Neural cell (in vitro differentiated cells): ENCODE measurements at regions not wholly inside any gene's neighbourhood (a gene's known extent, or its start where the extent isn't known, plus 50 kb on each side); places are given as distances from the start of the nearest gene placed in this dataset.

ENCODE experiments used
- H2AFZ ChIP-seq: fragments of 200-600, 300-800 bp; sonication (generic), shearing (Covaris generic); 2 replicates; pipeline ENCODE4 v1.6.0; 2014; ENCODE audit warnings: low read depth, mild to moderate bottlenecking, antibody characterized with exemption, low read length, moderate library complexity
- H3F3A ChIP-seq: fragments of 200-600 bp; shearing (Covaris generic); 2 replicates; pipeline ENCODE4 v1.6.1; 2016; ENCODE audit warnings: mild to moderate bottlenecking, moderate library complexity, mixed read lengths, antibody characterized with exemption, low read length; ENCODE audit not compliant: insufficient read depth, poor library complexity, severe bottlenecking
- H3K27ac ChIP-seq: fragments of 200-600, 300-800 bp; sonication (generic), shearing (Covaris generic); 2 replicates; pipeline ENCODE4 v1.5.1; 2014; ENCODE audit warnings: mild to moderate bottlenecking, low read length, moderate library complexity
- H3K27me3 ChIP-seq: fragments of 300-800, 200-600 bp; sonication (generic), shearing (Covaris generic); 2 replicates; pipeline ENCODE4 v1.6.0; 2014; ENCODE audit warnings: mild to moderate bottlenecking, low read depth, low read length, moderate library complexity; ENCODE audit not compliant: insufficient read depth
- H3K36me3 ChIP-seq: fragments of 300-800, 200-600 bp; sonication (generic), shearing (Covaris generic); 2 replicates; pipeline ENCODE4 v1.5.1; 2014; ENCODE audit warnings: mild to moderate bottlenecking, antibody characterized with exemption, low read length, moderate library complexity; ENCODE audit not compliant: insufficient read depth
- H3K4me2 ChIP-seq: fragments of 300-800, 200-600 bp; sonication (generic), shearing (Covaris generic); 2 replicates; pipeline ENCODE4 v1.6.0; 2014; ENCODE audit warnings: mild to moderate bottlenecking, low read length
- H3K4me3 ChIP-seq: fragments of 300-800, 200-600 bp; sonication (generic), shearing (Covaris generic); 2 replicates; pipeline ENCODE4 v1.5.1; 2014; ENCODE audit warnings: mild to moderate bottlenecking, low read length, moderate library complexity
- H3K79me2 ChIP-seq: fragments of 200-600 bp; shearing (Covaris generic); replicated peaks from 2 replicates; pipeline ENCODE4 v1.6.0; 2014; ENCODE audit warnings: mild to moderate bottlenecking, low read length, moderate library complexity; ENCODE audit not compliant: insufficient read depth
- H3K9ac ChIP-seq: fragments of 300-800, 200-600 bp; sonication (generic), shearing (Covaris generic); 2 replicates; pipeline ENCODE4 v1.6.1; 2016; ENCODE audit warnings: mild to moderate bottlenecking, low read length, mixed read lengths
- H3K9me2 ChIP-seq: fragments of 200-600 bp; shearing (Covaris generic); 2 replicates; pipeline ENCODE4 v1.6.1; 2016; ENCODE audit warnings: mild to moderate bottlenecking, low read length, mixed read lengths; ENCODE audit not compliant: insufficient read depth
- H3K9me3 ChIP-seq: fragments of 200-600, 300-800 bp; sonication (generic), shearing (Covaris generic); 2 replicates; pipeline ENCODE4 v1.6.1; 2016; ENCODE audit warnings: mild to moderate bottlenecking, mixed run types, low read length, moderate library complexity, mixed read lengths
- H4K20me1 ChIP-seq: fragments of 200-600 bp; shearing (Covaris generic); 2 replicates; pipeline ENCODE4 v1.6.1; 2016; ENCODE audit warnings: mild to moderate bottlenecking, mixed run types; ENCODE audit not compliant: insufficient read depth
- EP300 ChIP-seq: fragments of 450-650 bp; conservative IDR thresholded peaks from 2 replicates; pipeline ENCODE4 v1.6.1; 2014; ENCODE audit warnings: antibody characterized with exemption, mild to moderate bottlenecking, moderate library complexity; ENCODE audit not compliant: poor library complexity, severe bottlenecking
- EZH2 ChIP-seq: fragments of 200-600, 300-800 bp; shearing (Covaris generic), sonication (generic); IDR thresholded peaks from 2 replicates; pipeline ENCODE4 v1.6.1; 2014; ENCODE audit warnings: antibody characterized with exemption, low read length, borderline replicate concordance, mild to moderate bottlenecking; ENCODE audit not compliant: insufficient read depth, poor library complexity, severe bottlenecking
- MXI1 ChIP-seq: fragments of 450-650 bp; conservative IDR thresholded peaks from 2 replicates; pipeline ENCODE4 v1.6.1; 2014; ENCODE audit warnings: antibody characterized with exemption, mild to moderate bottlenecking; ENCODE audit not compliant: poor library complexity, severe bottlenecking
- POLR2AphosphoS5 ChIP-seq: IDR thresholded peaks from 2 replicates; pipeline ENCODE4 v1.6.1; 2012
- RAD21 ChIP-seq: fragments of 450-650 bp; conservative IDR thresholded peaks from 2 replicates; pipeline ENCODE4 v1.6.1; 2014; ENCODE audit warnings: antibody characterized with exemption, mild to moderate bottlenecking, moderate library complexity
- SMC3 ChIP-seq: fragments of 450-650 bp; conservative IDR thresholded peaks from 2 replicates; pipeline ENCODE4 v1.6.1; 2014; ENCODE audit warnings: antibody characterized with exemption, mild to moderate bottlenecking, moderate library complexity; ENCODE audit not compliant: poor library complexity
- TAF1 ChIP-seq: IDR thresholded peaks from 2 replicates; pipeline ENCODE4 v1.6.1; 2012; ENCODE audit warnings: low read depth
- TF ChIP-seq, protein P1 (sequence below): fragments of 450-650 bp; IDR thresholded peaks from 2 replicates; pipeline ENCODE4 v1.5.1; 2014; ENCODE audit warnings: antibody characterized with exemption, mild to moderate bottlenecking, moderate library complexity; ENCODE audit not compliant: poor library complexity, severe bottlenecking
- TF ChIP-seq, protein P2 (sequence below): IDR thresholded peaks from 2 replicates; pipeline ENCODE4 v1.6.1; 2012; ENCODE audit warnings: borderline replicate concordance

DNA sequence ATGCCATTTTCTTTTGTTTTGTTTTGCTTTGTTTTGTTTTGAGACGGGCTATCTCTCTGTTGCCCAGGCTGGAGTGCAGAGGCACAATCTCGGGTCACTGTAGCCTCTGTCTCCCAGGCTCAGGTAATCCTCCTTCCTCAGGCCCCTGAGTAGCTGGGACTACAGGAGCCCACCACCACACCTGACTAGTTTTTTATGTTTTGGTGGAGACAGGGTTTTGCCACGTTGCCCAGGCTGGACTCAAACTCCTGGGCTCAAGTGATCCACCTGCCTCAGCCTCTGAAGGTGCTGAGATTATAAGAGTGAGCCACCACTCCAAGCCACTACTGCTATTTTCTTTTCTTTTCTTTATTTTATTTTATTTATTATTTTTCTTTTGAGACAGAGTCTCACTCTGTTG is 54.0 kb upstream of the S1PR3 start:
- Histone ChIP-seq H4K20me1 (no peaks in the 10 kb centered on the region), H3K9me2 (no peaks in the 10 kb centered on the region)
- TF ChIP-seq TAF1 (no peak), SMC3 (no peak), POLR2AphosphoS5 (no peak), MXI1 (no peak), EZH2 (no peak), EP300 (no peak), RAD21 (no peak)
- TF ChIP-seq, protein P1, sequence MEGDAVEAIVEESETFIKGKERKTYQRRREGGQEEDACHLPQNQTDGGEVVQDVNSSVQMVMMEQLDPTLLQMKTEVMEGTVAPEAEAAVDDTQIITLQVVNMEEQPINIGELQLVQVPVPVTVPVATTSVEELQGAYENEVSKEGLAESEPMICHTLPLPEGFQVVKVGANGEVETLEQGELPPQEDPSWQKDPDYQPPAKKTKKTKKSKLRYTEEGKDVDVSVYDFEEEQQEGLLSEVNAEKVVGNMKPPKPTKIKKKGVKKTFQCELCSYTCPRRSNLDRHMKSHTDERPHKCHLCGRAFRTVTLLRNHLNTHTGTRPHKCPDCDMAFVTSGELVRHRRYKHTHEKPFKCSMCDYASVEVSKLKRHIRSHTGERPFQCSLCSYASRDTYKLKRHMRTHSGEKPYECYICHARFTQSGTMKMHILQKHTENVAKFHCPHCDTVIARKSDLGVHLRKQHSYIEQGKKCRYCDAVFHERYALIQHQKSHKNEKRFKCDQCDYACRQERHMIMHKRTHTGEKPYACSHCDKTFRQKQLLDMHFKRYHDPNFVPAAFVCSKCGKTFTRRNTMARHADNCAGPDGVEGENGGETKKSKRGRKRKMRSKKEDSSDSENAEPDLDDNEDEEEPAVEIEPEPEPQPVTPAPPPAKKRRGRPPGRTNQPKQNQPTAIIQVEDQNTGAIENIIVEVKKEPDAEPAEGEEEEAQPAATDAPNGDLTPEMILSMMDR = no peak
- TF ChIP-seq, protein P2, sequence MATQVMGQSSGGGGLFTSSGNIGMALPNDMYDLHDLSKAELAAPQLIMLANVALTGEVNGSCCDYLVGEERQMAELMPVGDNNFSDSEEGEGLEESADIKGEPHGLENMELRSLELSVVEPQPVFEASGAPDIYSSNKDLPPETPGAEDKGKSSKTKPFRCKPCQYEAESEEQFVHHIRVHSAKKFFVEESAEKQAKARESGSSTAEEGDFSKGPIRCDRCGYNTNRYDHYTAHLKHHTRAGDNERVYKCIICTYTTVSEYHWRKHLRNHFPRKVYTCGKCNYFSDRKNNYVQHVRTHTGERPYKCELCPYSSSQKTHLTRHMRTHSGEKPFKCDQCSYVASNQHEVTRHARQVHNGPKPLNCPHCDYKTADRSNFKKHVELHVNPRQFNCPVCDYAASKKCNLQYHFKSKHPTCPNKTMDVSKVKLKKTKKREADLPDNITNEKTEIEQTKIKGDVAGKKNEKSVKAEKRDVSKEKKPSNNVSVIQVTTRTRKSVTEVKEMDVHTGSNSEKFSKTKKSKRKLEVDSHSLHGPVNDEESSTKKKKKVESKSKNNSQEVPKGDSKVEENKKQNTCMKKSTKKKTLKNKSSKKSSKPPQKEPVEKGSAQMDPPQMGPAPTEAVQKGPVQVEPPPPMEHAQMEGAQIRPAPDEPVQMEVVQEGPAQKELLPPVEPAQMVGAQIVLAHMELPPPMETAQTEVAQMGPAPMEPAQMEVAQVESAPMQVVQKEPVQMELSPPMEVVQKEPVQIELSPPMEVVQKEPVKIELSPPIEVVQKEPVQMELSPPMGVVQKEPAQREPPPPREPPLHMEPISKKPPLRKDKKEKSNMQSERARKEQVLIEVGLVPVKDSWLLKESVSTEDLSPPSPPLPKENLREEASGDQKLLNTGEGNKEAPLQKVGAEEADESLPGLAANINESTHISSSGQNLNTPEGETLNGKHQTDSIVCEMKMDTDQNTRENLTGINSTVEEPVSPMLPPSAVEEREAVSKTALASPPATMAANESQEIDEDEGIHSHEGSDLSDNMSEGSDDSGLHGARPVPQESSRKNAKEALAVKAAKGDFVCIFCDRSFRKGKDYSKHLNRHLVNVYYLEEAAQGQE = no peak

GRCh38 chr9:88938189-88938588 is 53.1 kb upstream of the S1PR3 start:
- TF ChIP-seq MXI1 (no peak), RAD21 (no peak), EZH2 (no peak), TAF1 (no peak), SMC3 (no peak), EP300 (no peak), POLR2AphosphoS5 (no peak)
- TF ChIP-seq, protein P2 = no peak
- TF ChIP-seq, protein P1 = no peak
- Histone ChIP-seq H3K9me2 (no peaks in the 10 kb centered on the region), H3K27me3 (no peaks in the 10 kb centered on the region), H4K20me1 (no peaks in the 10 kb centered on the region), H3K79me2 (no peaks in the 10 kb centered on the region), H2AFZ (no peak overlapping the region), H3K4me3 (no peak overlapping the region), H3K9ac (no peak overlapping the region), H3K4me2 (no peak overlapping the region), H3K9me3 (no peaks in the 10 kb centered on the region), H3K36me3 (no peaks in the 10 kb centered on the region), H3F3A (no peaks in the 10 kb centered on the region), H3K27ac (no peak overlapping the region)

More for the DNA sequence above, 54.0 kb upstream of the S1PR3 start:
- no peak overlapping the region for H3K9ac ChIP-seq
- H3K9me3 ChIP-seq = no peaks in the 10 kb centered on the region
- no peak overlapping the region for H3K4me2 ChIP-seq
- H2AFZ ChIP-seq = no peak overlapping the region
- no peaks in the 10 kb centered on the region for H3K36me3 ChIP-seq
- no peak overlapping the region for H3K27ac ChIP-seq
- H3K27me3 ChIP-seq = no peaks in the 10 kb centered on the region
- no peaks in the 10 kb centered on the region for H3K79me2 ChIP-seq
- H3K4me3 ChIP-seq = no peak overlapping the region
- no peaks in the 10 kb centered on the region for H3F3A ChIP-seq
